Peyer's patch (tissue), 4 donors: ENCODE measurements at regions not wholly inside any gene's neighbourhood (a gene's known extent, or its start where the extent isn't known, plus 50 kb on each side); places are given as distances from the start of the nearest gene placed in this dataset.

Source experiments
- DNase-seq, 3 donors: peaks; one replicate each; pipeline ENCODE4 v3.0.0-alpha.2; 2017 to 2019
- H3K27ac ChIP-seq, 4 donors: fragments of 200-600 bp; sonication (generic); one replicate each; pipeline ENCODE4 v1.5.1; 2016 to 2019
- H3K27me3 ChIP-seq, 2 donors: fragments of 200-600 bp; sonication (generic); one replicate each; pipeline ENCODE4 v1.5.1; 2019
- H3K36me3 ChIP-seq, 3 donors: fragments of 200-600 bp; sonication (generic); one replicate each; pipeline ENCODE4 v1.5.1; 2016 to 2019
- H3K4me1 ChIP-seq, 4 donors: fragments of 200-600 bp; sonication (generic); one replicate each; pipeline ENCODE4 v1.5.1; 2016 to 2019
- H3K4me3 ChIP-seq, 4 donors: fragments of 200-600 bp; sonication (generic); 1 replicate in 3 of 4; 2 replicates in 1 of 4; pipeline ENCODE4 v1.5.1; 2016 to 2019; ENCODE audit warnings: mild to moderate bottlenecking in 1 of 4
- H3K9me3 ChIP-seq, 4 donors: fragments of 200-600 bp; sonication (generic); one replicate each; pipeline ENCODE4 v1.5.1; 2016 to 2019; ENCODE audit warnings: mild to moderate bottlenecking in 1 of 4
- CTCF ChIP-seq, 6 experiments: fragments of 450-650 bp in 4 of 6; fragments of 200-600 bp in 2 of 6; sonication (generic) in 1 of 6; IDR thresholded peaks; one replicate each; pipeline ENCODE4 v1.5.1; 2017 to 2019; ENCODE audit warnings: antibody characterized with exemption in 6 of 6, mild to moderate bottlenecking in 3 of 6, moderate library complexity in 1 of 6
- POLR2A ChIP-seq, 2 donors: fragments of 450-650 bp; IDR thresholded peaks; one replicate each; pipeline ENCODE4 v1.5.1; 2017; ENCODE audit warnings: antibody characterized with exemption in 2 of 2, mild to moderate bottlenecking in 2 of 2, moderate library complexity in 2 of 2

GRCh38 chr18:987325-988186, 82.9 kb downstream of the ADCYAP1 start:
- Histone ChIP-seq H3K4me1 (no peaks in the 10 kb centered on the region), H3K27ac (no peak overlapping the region), H3K36me3 (no peaks in the 10 kb centered on the region), H3K9me3 (no peaks in the 10 kb centered on the region), H3K27me3 (no peaks in the 10 kb centered on the region), H3K4me3 (no peak overlapping the region)
- no peak for TF ChIP-seq POLR2A (IDR thresholded peaks at IDR 0.05)
- TF ChIP-seq CTCF (IDR thresholded peaks at IDR 0.05), result no peak
- DNase-seq, result no peak

GRCh38 chr18:989425-989824, 84.8 kb downstream of the ADCYAP1 start:
- no peaks in the 10 kb centered on the region for H3K36me3 ChIP-seq
- TF ChIP-seq CTCF (IDR thresholded peaks at IDR 0.05), result no peak
- TF ChIP-seq POLR2A (IDR thresholded peaks at IDR 0.05), result no peak
- H3K27ac ChIP-seq, result no peak overlapping the region
- DNase-seq, result no peak
- H3K4me3 ChIP-seq, result no peak overlapping the region
- no peaks in the 10 kb centered on the region for H3K4me1 ChIP-seq
- H3K27me3 ChIP-seq, result no peaks in the 10 kb centered on the region
- H3K9me3 ChIP-seq, result no peaks in the 10 kb centered on the region

GRCh38 chr18:990197-990596, 85.5 kb downstream of the ADCYAP1 start:
- H3K36me3 ChIP-seq, result no peaks in the 10 kb centered on the region
- no peak overlapping the region for H3K4me3 ChIP-seq
- no peaks in the 10 kb centered on the region for H3K27me3 ChIP-seq
- no peak for DNase-seq
- H3K9me3 ChIP-seq, result no peaks in the 10 kb centered on the region
- TF ChIP-seq CTCF (IDR thresholded peaks at IDR 0.05), result no peak
- TF ChIP-seq POLR2A (IDR thresholded peaks at IDR 0.05), result no peak
- no peaks in the 10 kb centered on the region for H3K4me1 ChIP-seq
- no peak overlapping the region for H3K27ac ChIP-seq

GRCh38 chr18:991441-991840, 86.8 kb downstream of the ADCYAP1 start:
- no peak for DNase-seq
- no peak overlapping the region for H3K4me3 ChIP-seq
- H3K27ac ChIP-seq, result no peak overlapping the region
- TF ChIP-seq CTCF (IDR thresholded peaks at IDR 0.05) (no peak), POLR2A (IDR thresholded peaks at IDR 0.05) (no peak)
- no peaks in the 10 kb centered on the region for H3K36me3 ChIP-seq
- H3K27me3 ChIP-seq, result no peaks in the 10 kb centered on the region
- H3K9me3 ChIP-seq, result no peaks in the 10 kb centered on the region
- H3K4me1 ChIP-seq, result no peaks in the 10 kb centered on the region

- Histone ChIP-seq H3K27me3 (no peaks in the 10 kb centered on the region), H3K27ac (no peak overlapping the region), H3K4me3 (no peak overlapping the region), H3K36me3 (no peaks in the 10 kb centered on the region), H3K4me1 (no peaks in the 10 kb centered on the region), H3K9me3 (no peaks in the 10 kb centered on the region)
- no peak for DNase-seq
- TF ChIP-seq CTCF (IDR thresholded peaks at IDR 0.05) (no peak), POLR2A (IDR thresholded peaks at IDR 0.05) (no peak)
These were observed 88.9 kb downstream of the ADCYAP1 start for GRCh38 chr18:993560-993959.
